ENCODE measurements at regions not wholly inside any gene's neighbourhood (a gene's known extent, or its start where the extent isn't known, plus 50 kb on each side); places are given as distances from the start of the nearest gene placed in this dataset.

DNA sequence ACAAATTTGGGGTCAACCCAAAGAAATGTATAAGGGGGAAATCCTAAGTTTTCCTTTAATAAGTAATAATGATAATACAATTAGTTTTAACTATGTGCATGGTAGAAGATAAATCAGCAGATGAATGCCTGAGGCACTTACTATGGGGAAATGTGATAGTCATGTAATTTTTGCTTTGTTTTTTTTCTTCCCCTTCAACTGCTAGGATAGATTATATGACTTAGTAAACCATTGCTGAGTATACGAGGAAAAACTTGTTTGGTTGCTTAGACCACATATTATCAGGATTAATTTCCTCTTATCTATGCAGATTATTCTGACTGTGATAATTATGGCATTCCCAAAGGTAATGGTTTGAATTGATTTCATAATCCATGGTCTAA is 181.1 kb downstream of the TGFB2 start:
- DNase-seq (ENCODE audit: low read depth) = no peak

DNA sequence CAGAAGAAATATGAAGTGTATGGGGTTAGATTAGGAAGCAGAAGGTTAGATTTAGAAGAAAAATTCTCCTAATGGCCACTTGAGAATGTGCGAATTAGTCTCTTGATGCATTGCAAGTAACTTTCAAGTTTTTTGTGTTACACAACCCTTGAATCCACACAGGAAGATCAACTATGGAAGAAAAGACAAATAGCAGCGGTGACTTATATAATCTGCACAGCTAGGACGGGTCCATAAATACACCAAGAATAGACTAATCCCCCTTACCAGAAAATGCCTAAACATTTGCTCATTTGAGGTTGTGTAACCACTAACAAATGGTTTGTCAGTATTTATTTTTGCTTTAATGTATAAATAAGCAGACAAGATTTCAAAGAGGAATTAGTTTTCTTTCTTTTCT is 182.6 kb downstream of the TGFB2 start:
- no peak for DNase-seq (ENCODE audit: low read depth)

DNA sequence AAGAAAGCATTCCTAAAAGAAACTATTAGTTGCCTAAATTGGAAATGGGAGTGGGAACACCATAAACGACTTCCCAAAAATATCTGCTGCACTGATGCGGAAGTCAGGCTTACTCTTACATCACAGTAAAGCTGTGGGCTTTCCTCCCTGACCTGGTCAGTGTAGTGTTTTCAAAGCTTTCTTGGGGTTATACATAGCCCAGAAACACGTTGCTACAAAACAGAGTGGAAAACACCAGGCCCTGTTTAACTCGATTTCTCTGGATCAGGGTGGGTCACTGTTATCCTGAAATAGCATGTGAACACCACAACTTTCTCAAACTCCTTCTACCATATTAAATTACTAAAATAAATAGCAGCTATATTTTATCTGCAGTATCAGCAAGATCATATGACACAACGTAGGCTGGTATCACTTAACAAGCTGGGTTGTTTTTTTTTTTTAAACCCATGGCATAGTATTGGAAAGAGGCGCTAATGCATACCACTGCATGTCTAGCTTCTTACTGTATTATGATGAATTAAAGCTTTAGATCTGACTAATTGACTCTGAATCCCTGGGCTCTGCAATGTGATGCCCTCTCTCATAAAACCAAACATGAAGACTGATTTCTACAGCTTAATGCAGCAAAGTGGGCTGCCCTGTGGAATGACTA is 184.6 kb downstream of the TGFB2 start:
- no peak for DNase-seq (ENCODE audit: low read depth)

DNA sequence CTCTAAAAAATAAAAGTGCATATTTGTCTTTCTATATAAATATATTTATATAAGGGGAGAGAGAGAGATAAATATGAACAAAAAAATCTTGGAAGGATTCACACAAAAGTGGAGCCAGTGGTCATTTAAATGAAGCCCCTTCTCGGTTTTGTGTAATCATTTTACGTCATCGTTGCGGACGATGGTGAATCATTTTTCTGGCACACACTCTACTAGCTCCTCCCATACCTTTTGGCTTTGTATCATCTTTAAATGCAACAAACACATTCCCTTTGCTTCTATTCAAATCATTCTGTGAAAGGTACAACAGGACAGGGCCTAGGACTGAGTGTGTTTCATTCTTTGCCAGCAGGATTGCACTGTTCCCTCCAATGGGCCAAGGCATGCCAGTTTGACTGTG is 186.8 kb downstream of the TGFB2 start:
- DNase-seq (ENCODE audit: low read depth) = no peak

GRCh38 chr1:218536296-218536986 is 191.3 kb downstream of the TGFB2 start:
- no peak for DNase-seq (ENCODE audit: low read depth)

DNA sequence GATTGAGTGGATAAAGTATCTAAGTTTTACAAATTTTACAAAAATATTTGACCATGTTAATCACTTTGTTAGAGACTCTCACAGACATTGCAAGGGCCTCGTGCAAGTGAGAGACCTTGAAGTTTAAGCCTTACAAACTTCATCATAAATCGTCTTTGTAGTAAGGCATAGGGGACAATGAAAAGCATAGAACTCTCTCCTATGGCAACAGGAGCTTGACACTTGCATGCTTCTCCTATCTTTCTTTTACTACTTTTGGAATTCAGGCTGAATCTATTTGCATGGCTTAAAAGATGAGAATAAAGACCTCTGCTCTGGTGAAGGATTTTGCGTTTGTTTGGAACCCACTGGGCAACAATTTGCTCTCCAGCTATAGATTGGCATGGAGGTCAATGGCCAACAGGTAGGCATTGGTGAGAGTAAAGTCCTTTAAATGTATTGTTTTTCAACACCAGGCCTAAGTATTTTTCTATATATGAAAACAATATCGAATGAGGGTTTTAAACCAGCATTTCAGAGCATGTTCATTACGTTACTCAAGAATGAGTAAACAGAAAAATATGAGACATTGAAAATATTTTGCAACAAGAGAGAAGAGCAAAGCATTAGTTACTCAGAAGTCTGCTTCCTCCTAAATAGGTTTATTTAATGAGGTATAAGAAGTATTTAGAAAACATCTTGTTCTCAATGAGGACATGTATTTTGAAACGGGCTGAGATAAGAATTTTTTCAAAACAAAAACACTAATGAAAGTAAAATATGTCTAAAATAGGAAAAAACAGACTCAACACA is 192.2 kb downstream of the TGFB2 start:
- no peak for DNase-seq (ENCODE audit: low read depth)

GRCh38 chr1:218538341-218538740 is 193.2 kb downstream of the TGFB2 start:
- no peak for DNase-seq (ENCODE audit: low read depth)

DNA sequence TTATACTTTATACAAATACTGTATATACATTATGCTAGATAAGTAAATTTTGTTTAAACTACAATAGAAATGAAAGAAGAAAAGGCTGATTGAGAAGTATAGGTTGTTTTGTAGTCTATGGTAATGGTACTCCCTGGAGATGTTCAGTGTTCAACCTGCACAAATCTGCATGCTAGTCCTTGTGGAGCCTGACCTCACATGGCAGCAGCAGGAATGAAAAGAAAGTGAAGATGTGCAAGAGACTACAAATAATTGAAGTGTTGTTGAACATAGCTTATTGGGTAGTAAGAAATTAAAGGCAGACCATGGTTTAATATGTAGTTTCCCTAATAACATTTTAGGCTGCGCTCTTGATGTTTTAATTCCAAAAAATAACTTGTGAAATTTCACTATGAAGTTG is 201.2 kb downstream of the TGFB2 start:
- no peak for DNase-seq (ENCODE audit: low read depth)

DNA sequence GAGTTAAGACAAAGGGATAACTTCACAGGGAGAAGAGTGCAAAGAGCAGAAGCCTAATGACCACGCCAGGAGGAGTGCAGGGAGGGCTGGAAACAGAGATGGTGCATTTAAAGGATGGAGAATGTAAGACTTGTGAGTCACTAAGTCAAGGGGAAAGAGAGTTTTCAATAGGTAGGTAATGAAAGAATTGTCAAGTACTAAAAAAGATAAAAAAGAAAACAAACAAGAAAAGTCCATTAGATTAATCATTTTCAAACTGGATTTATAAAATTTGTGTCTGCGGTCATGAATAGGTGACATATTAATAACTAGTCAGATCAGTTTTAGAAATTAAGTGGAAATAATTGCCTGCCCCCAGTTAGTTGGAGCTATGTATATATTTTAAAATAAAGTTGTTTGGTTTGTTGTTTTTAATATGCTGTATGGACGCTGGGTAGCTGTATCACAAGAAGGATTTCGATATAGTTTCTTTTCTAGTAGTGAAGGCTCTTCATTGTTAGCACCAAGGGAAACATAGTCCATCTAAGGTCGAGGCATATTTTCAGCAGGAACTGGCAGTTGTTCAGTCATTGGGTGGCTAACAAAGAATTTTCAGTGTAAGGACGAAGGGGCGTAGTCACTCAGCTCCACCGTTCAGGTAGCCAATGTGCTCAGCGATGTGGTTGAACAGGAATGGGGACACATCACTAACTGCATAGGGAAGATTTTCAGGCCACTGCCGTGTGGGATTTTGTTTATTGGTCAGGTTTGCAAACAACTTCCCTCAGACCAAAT is 203.0 kb downstream of the TGFB2 start:
- no peak for DNase-seq (ENCODE audit: low read depth)

- DNase-seq (ENCODE audit: low read depth) = no peak
Measured at GRCh38 chr1:218548764-218549163, 203.6 kb downstream of the TGFB2 start.

DNA sequence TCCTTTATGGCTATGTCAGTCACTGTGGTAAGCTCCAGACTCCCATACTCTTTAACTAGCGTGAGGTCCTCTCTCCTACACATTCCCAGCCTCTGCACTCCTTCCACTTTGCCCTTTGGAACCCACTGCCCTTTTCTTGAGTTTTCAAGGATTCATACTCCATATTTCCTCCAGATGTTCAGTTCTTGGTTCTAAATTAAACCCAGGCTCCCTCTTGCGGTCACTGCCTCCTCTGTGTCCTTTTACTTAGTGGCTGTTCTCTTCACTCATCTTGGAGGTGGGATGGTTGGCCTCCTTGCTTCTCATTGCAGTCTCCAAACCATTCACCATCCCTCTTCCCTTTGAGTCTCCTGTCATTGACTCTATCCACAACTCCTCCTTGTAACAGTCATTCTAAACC is 208.1 kb downstream of the TGFB2 start:
- DNase-seq (ENCODE audit: low read depth) = no peak

GRCh38 chr1:218556016-218556415 is 210.9 kb downstream of the TGFB2 start:
- no peak for DNase-seq (ENCODE audit: low read depth)

GRCh38 chr1:218557731-218558130 is 212.6 kb downstream of the TGFB2 start:
- DNase-seq (ENCODE audit: low read depth) = no peak

DNA sequence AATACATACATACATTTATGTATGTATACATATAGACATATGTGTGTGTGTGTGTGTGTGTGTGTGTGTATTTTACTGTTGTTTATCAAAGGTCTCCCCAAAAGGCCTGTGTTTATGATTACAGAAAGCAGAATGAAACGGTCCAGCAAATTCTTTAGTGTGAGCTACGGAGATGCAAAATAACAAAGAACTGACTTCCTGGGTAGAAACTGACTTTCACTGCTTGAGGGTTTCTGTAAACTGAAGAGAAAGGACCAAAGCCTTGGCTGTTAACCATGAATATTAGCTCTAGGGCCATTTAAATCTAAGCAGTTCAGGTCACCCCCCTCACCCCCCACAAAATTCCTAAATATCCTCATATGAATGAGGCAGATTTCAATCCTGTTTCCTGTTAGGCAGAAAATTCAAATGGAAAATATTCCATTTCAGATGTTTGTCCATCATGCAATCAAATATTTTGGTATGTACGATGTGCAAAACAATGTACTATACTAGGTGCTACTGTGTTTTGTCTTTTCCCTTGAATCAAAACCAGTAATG is 213.2 kb downstream of the TGFB2 start:
- no peak for DNase-seq (ENCODE audit: low read depth)

DNA sequence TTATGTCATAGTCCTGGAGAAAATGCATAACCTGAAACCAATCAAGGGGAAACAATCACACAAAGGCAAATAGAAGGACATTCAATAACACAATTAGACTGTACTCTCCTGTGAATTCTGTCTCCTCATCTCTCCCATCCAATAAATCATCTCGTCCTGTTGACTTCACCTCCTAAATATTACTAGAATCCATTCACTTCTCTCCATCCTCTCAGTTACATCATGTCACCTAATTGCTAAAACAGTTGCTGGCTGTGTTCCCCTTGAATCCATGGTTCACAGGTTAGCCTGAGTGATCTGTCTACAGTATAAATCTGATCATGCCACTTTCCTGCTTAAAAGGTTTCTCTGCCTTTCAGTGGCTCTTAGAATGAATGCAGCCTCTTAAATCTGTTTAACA is 220.2 kb downstream of the TGFB2 start:
- no peak for DNase-seq (ENCODE audit: low read depth)

- DNase-seq (ENCODE audit: low read depth) = no peak
Measured at GRCh38 chr1:218568962-218569550, 223.9 kb downstream of the TGFB2 start.

DNA sequence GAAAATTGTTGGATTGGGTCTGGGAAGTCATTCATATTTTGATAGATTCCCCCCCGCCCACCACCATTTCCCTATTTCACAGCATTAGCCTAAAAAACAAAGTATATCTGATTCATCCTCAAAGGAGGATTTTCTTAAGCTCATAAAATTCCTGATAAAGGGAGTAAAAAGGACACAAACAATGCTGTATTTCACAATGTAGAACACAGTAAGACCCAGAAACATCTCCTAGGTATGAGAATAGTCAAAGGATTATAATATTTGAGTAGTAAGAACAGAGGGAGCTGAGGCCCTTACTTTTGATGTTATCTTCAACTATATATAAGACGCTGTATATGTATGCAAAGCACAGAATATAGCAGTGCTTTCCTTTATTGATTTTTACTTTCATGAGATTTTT is 225.3 kb downstream of the TGFB2 start:
- DNase-seq (ENCODE audit: low read depth) = no peak

- no peak for DNase-seq (ENCODE audit: low read depth)
Measured at GRCh38 chr1:218571491-218571890, 226.4 kb downstream of the TGFB2 start.

- DNase-seq (ENCODE audit: low read depth) = no peak
Measured at GRCh38 chr1:218572050-218572449, 226.9 kb downstream of the TGFB2 start.

DNA sequence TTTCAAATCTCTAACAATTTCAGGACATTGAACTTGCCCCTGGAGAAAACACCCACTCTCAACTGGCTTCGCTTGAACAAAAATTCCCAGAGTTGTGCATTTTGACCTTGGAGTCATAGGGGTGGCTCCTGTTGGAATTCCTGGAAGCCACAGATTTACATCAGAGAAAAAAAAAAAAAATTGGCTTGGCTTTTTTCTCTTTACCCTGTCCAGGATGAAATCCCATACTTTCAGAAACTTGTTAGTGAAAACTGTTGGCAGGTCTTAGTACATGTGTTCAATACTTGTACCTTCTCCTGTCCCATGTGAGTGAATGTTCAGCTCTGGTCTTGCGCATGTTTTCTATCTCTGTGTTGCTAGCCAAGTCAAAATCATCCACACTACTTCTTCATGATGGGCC is 228.8 kb downstream of the TGFB2 start:
- no peak for DNase-seq (ENCODE audit: low read depth)

GRCh38 chr1:218575079-218575478 is 229.9 kb downstream of the TGFB2 start:
- no peak for DNase-seq (ENCODE audit: low read depth)

- DNase-seq (ENCODE audit: low read depth) = no peak
Measured at GRCh38 chr1:218575856-218576255, 230.7 kb downstream of the TGFB2 start.

Measured in stimulated activated CD8-positive, alpha-beta memory T cell treated with anti-CD3 and anti-CD28 coated beads, Interleukin-15, amount 100 ng/mL, for 24 hours (primary cell).